GM12864 (cell line): ENCODE measurements at regions not wholly inside any gene's neighbourhood (a gene's known extent, or its start where the extent isn't known, plus 50 kb on each side); places are given as distances from the start of the nearest gene placed in this dataset.

Experiments
- DNase-seq: peaks from one replicate; pipeline ENCODE4 v3.0.0-alpha.2; 2011; ENCODE audit warnings: low read depth
- H3K4me3 ChIP-seq: 2 replicates; pipeline ENCODE4 v1.5.1; 2011; ENCODE audit warnings: mild to moderate bottlenecking, low read depth, low read length, control low read depth
- TF ChIP-seq, protein P1 (sequence below): IDR thresholded peaks from 2 replicates; pipeline ENCODE4 v1.5.1; 2011; ENCODE audit warnings: low read depth, mild to moderate bottlenecking, moderate library complexity, low read length, control low read depth, inconsistent platforms; ENCODE audit errors: missing control alignments

DNA sequence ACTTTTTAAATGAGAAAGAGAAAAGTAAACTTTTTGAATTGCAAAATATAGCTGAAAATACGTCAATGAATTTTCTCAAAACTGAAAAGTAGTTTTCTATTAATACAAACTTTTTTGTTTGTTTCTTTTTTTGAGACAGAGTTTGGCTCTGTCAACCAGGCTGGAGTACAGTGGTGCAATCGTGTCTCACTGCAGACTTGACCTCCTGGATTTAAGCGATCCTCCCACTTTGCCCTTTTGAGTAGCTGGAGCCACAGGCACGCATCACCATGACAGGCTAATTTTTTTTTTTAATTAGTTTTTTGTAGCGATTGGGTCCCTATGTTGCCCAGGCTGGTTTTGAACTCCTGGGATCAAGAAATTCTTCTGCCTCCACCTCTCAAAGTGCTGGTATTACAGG lies 610.4 kb downstream of the ELAVL2 start:
- TF ChIP-seq, protein P1, sequence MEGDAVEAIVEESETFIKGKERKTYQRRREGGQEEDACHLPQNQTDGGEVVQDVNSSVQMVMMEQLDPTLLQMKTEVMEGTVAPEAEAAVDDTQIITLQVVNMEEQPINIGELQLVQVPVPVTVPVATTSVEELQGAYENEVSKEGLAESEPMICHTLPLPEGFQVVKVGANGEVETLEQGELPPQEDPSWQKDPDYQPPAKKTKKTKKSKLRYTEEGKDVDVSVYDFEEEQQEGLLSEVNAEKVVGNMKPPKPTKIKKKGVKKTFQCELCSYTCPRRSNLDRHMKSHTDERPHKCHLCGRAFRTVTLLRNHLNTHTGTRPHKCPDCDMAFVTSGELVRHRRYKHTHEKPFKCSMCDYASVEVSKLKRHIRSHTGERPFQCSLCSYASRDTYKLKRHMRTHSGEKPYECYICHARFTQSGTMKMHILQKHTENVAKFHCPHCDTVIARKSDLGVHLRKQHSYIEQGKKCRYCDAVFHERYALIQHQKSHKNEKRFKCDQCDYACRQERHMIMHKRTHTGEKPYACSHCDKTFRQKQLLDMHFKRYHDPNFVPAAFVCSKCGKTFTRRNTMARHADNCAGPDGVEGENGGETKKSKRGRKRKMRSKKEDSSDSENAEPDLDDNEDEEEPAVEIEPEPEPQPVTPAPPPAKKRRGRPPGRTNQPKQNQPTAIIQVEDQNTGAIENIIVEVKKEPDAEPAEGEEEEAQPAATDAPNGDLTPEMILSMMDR = no peak
- no peak overlapping the region for H3K4me3 ChIP-seq
- no peak for DNase-seq

DNA sequence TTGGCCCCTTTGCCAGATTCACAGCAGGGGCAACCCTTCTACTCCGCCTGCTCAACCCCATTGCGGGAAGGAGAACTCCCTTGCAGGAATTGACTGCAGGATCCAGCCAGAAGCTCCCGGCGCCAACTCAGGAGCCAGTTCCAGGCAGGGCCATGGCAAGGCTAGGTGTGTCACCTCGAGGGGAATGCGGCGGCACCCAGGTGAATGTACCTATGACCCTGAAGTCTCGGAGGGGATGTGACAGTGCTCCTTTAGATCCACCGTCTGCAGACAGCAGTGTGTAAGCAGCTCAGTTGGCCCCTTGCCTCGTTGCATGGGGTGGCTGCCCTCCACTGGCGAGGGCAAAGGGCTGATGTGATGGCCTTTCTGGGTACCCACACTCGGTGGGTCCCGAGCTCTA lies 606.6 kb downstream of the ELAVL2 start:
- no peak overlapping the region for H3K4me3 ChIP-seq
- TF ChIP-seq, protein P1 = no peak
- no peak for DNase-seq

DNA sequence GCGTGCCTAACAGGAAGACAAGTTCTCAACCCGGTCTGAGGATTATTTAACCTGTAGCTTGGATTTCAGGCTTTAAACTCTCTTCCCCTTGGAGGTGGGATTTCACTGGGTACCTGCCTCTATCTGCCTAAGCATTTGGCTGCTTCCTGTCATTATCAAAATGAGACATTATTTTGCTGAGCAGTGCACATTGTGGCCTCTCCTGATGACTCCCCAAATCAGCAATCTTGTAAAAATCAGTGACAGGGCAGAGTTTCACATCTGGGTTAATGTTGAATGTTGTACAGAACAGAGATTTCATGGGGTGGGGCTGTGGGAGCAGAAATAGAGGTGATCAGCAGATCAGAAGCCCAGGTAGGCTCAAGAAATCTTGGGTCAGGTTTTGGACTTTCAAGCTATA lies 605.9 kb downstream of the ELAVL2 start:
- no peak for DNase-seq
- H3K4me3 ChIP-seq = no peak overlapping the region
- TF ChIP-seq, protein P1 = no peak

DNA sequence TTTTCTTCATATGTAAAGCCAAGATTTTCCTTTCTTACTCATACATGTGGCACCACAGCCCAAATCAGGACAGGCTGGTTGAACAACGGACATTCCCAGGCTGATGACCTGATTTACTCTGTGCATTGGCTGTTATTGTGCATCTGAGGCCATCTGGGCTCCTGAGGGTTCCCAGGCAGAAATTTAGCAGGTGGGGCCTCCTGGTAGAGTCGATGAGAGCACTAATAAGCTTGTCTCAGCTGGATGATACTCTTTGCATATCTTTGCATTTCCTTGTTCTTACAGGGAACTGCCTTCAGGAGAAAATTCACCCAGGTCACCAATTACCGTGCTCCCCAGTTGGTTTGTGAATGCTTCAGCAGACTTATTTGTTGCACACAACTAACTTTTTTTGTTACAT lies 605.1 kb downstream of the ELAVL2 start:
- no peak for DNase-seq
- TF ChIP-seq, protein P1 = no peak

DNA sequence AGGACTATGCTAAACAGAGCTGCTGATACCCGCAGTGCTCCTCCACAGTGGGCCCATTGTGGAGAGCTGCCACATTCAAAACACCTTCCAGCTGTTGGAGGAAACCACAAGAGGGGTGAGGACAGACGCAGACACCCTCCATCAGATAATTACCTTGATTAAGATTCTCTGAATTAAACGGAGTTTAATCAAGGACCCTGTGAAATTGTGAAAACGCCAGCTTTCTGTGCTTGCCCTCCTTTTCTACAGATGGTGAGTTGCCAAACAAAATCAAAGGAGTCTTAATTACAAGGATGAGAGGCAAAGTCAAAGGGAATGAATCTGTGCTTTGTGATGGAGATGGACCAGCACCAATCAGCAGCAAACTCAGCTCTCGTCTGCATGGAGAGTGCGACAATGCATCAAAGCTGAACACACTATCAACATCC lies 596.1 kb downstream of the ELAVL2 start:
- TF ChIP-seq, protein P1 = no peak
- no peak overlapping the region for H3K4me3 ChIP-seq
- DNase-seq = no peak

More for the DNA sequence above, 605.1 kb downstream of the ELAVL2 start:
- no peak overlapping the region for H3K4me3 ChIP-seq

DNA sequence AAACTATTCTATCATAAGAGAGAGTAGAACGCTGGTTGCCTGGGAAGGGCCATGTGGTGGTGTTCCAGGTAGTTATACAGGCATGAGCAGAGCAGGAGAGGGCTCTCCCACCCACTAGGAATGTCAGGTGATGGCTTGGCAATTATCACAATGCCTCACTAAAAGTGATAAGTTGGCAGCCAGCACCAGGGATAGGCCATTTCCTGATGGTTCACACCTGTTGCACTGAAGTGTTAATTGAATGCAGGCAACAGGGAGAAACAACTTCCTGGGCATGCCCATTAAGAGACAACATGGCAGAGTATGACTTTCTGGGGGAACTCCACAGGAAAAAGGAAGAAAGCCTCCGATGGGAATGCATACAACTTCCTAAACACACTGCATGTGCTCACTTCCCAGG lies 593.2 kb downstream of the ELAVL2 start:
- DNase-seq = no peak
- TF ChIP-seq, protein P1 = no peak
- no peak overlapping the region for H3K4me3 ChIP-seq

DNA sequence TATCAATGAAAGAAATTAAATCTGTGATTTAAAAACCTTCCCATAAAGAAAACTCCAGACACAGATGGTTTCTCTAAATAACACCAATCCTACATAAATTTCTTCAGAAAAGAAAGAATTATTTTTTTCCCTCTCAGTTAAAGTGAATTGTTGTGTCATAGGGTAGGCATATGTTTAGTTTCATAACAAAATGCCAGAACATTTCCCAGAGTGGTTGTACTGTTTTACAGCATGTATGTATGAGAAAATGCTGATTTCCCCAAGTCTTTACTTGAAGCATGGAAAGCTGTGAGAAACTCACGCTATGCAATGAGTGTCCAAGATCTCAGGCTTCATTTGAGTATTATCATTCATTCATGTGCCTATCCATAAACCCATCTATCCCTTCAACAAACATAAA lies 582.5 kb downstream of the ELAVL2 start:
- no peak for DNase-seq
- H3K4me3 ChIP-seq = no peak overlapping the region
- TF ChIP-seq, protein P1 = no peak
